HG03571 (cell line): ENCODE measurements at regions not wholly inside any gene's neighbourhood (a gene's known extent, or its start where the extent isn't known, plus 50 kb on each side); places are given as distances from the start of the nearest gene placed in this dataset.
"Not testable (repeated sequence)": the region's sequence is repeated elsewhere in the genome, so short reads cannot be mapped to it uniquely, and the experiment has no call there.

Experiments
- ATAC-seq: cut with Tn5 transposase; IDR thresholded peaks from one replicate; pipeline ENCODE4 v1.9.1; 2021; ENCODE audit not compliant: unreplicated experiment

- ATAC-seq: no peak
Observed at GRCh38 chr21:35754583-35754982, 305.7 kb downstream of the SETD4 start.

GRCh38 chr21:35753308-35753707, 307.0 kb downstream of the SETD4 start:
- no peak for ATAC-seq

- ATAC-seq: no peak
Observed at GRCh38 chr21:35751171-35751570, 309.2 kb downstream of the SETD4 start.

GRCh38 chr21:35749904-35750303, 310.4 kb downstream of the SETD4 start:
- no peak for ATAC-seq

GRCh38 chr21:35748678-35749314, 311.5 kb downstream of the SETD4 start:
- ATAC-seq: no peak

GRCh38 chr21:35743571-35743970, 316.8 kb downstream of the SETD4 start:
- ATAC-seq: no peak

GRCh38 chr21:35738347-35738961, 321.9 kb downstream of the SETD4 start:
- ATAC-seq: no peak

- no peak for ATAC-seq
Observed at GRCh38 chr21:35737899-35738346, 322.4 kb downstream of the SETD4 start.

- ATAC-seq: no peak
Observed at GRCh38 chr21:35737449-35737848, 322.9 kb downstream of the SETD4 start.

- ATAC-seq: no peak
Observed at GRCh38 chr21:35732788-35733187, 327.5 kb downstream of the SETD4 start.

- no peak for ATAC-seq
Observed at GRCh38 chr21:35730325-35730724, 330.0 kb downstream of the SETD4 start.

GRCh38 chr21:35727830-35728229, 332.5 kb downstream of the SETD4 start:
- ATAC-seq: no peak

GRCh38 chr21:35724156-35724555, 336.2 kb downstream of the SETD4 start:
- no peak for ATAC-seq

- no peak for ATAC-seq
Observed at GRCh38 chr21:35721701-35722100, 338.6 kb downstream of the SETD4 start.

GRCh38 chr21:35720208-35720731, 340.1 kb downstream of the SETD4 start:
- ATAC-seq: no peak

- no peak for ATAC-seq
Observed at GRCh38 chr21:35719080-35719479, 341.2 kb downstream of the SETD4 start.

GRCh38 chr21:35716876-35717565, 343.3 kb downstream of the SETD4 start:
- no peak for ATAC-seq

- no peak for ATAC-seq
Observed at GRCh38 chr21:35713914-35714313, 346.4 kb downstream of the SETD4 start.

GRCh38 chr21:35711661-35712060, 348.7 kb downstream of the SETD4 start:
- ATAC-seq: no peak

GRCh38 chr21:35711213-35711612, 349.1 kb downstream of the SETD4 start:
- ATAC-seq: no peak

- not testable (repeated sequence) for ATAC-seq
Observed at GRCh38 chr21:35709990-35710389, 350.3 kb downstream of the SETD4 start.

- no peak for ATAC-seq
Observed at GRCh38 chr21:35705888-35706287, 354.4 kb downstream of the SETD4 start.
